ENCODE measurements at regions not wholly inside any gene's neighbourhood (a gene's known extent, or its start where the extent isn't known, plus 50 kb on each side); places are given as distances from the start of the nearest gene placed in this dataset.

GRCh38 chr17:79231766-79232287 is 157.2 kb downstream of the ENGASE start:
- intact Hi-C loops (cut with DNase I): loop anchor here in 1 of 2 donors (10.0 kb wide), 1 partner anchor 57 kb away; no protein-coding TSS in a partner anchor
- DNase-seq: no peak
- no peak for ATAC-seq

- intact Hi-C loops (cut with DNase I): loop anchor here in 1 of 2 donors (10.0 kb wide), 1 partner anchor 56 kb away; no protein-coding TSS in a partner anchor
- no peak for ATAC-seq
- DNase-seq: no peak
Observed at GRCh38 chr17:79230576-79230975, 156.0 kb downstream of the ENGASE start.

DNA sequence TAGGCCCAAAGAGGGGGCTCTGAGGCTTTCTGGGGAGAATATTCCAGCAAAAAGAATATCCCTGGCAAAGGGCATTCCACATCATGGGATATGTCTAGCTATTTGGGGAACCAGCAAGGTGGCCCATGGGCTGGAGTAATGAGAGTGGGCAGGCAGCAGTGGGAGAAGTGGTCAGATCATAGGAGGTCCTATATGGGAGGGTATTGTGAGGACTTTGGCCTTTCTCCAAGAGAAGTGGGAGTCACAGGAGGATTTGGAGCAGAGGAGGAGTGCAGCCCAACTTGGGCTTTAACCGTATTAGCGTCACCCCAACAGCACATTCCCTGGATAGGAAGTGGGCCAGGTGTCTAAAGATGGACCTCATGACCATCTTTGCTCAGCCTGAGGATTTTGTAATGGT is 151.4 kb downstream of the ENGASE start:
- DNase-seq (no peak), ATAC-seq (no peak)
- intact Hi-C loops (cut with DNase I): no loop called here

DNA sequence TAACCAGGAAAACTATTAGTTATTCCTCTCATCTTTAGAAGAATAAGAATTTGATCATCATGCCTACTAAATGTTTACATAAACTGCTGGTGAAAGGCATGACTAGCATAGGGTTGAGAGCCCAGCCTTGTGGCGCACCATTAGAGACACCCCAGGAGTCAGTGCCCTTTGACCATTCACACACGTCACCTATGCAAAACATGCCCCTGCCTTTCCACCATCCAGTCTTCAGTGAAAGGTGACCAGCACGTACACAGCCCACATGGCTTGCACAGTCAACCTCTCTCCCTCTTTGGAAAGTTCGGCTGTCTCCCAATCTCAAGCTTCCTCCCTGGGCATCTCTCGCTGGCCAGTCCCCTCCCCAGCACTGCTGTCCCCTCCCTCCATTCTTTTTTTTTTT is 150.3 kb downstream of the ENGASE start:
- ATAC-seq: no peak
- no peak for DNase-seq
- intact Hi-C loops (cut with DNase I): no loop called here

DNA sequence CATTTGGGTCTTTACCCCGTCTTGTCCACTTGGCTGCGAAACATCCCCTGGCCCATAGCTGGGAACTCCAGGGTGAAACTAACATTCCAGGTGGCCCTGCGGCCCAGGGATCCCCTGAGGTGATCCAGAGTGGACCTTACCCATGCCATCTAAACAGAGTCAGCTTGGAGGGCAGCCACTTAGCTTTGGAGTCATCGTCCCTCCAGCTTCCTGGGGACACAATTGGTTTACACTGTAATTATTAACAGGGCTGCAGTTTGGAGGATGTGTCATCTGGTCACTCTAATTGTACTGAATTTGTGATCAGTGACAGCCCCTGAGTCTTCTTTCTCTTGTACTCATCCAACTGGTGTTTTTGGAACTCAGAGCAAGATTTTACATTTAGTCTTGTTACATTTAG is 149.9 kb downstream of the ENGASE start:
- DNase-seq: no peak
- intact Hi-C loops (cut with DNase I): no loop called here
- ATAC-seq: no peak

GRCh38 chr17:79223953-79224352 is 149.3 kb downstream of the ENGASE start:
- DNase-seq (no peak), ATAC-seq (no peak)
- intact Hi-C loops (cut with DNase I): no loop called here

DNA sequence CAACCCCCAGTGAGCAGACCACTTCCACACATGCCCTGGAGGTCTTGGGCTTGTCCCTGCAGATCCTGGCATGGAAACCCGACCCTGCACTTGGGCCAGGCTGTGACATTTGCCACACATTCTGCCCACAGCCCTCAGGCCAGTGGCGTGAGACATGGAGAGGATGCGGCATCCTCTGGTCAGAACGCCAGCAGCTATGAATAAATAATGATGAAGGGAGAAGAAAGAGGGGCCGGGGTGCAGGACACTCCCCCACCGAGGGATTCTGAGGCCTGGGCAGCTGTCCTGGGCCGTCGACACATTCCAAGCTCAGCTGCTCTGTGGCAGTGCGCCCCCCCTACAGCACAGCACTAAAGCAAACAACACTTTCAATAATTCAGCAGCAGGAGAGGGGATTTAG is 148.8 kb downstream of the ENGASE start:
- ATAC-seq: no peak
- intact Hi-C loops (cut with DNase I): no loop called here
- DNase-seq: no peak

GRCh38 chr17:79221597-79221996 is 147.0 kb downstream of the ENGASE start:
- intact Hi-C loops (cut with DNase I): no loop called here
- no peak for DNase-seq
- no peak for ATAC-seq

GRCh38 chr17:79220713-79221291 is 146.2 kb downstream of the ENGASE start:
- DNase-seq (no peak), ATAC-seq (peak in 1 of 2 donors; percentile 60)
- intact Hi-C loops (cut with DNase I): no loop called here

DNA sequence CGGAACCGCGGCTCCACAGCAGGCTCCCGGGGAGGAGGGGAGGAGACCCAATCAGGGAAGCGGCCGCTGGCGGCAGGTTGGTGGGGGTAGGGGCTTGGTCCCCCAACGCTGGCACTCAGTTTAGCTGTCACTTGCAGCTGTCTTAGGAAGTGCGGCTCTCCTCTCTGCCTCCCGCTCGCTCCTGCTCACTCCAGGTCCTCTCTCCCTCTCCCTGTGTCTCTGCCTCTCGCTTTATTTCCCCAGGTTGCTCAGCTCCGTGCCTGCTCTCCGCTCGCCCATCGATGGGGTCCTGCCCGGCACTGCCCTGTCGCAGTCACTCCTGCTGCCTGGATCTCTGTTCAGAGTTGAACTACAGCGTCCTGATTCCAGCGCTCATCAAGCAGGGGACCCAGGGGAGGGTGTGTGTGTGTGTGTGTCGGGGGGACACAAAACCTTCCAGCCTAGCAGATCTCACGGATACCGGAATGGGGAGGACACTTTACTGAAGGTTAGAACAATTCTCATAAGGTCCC is 145.6 kb downstream of the ENGASE start:
- DNase-seq (no peak), ATAC-seq (no peak)
- intact Hi-C loops (cut with DNase I): no loop called here

DNA sequence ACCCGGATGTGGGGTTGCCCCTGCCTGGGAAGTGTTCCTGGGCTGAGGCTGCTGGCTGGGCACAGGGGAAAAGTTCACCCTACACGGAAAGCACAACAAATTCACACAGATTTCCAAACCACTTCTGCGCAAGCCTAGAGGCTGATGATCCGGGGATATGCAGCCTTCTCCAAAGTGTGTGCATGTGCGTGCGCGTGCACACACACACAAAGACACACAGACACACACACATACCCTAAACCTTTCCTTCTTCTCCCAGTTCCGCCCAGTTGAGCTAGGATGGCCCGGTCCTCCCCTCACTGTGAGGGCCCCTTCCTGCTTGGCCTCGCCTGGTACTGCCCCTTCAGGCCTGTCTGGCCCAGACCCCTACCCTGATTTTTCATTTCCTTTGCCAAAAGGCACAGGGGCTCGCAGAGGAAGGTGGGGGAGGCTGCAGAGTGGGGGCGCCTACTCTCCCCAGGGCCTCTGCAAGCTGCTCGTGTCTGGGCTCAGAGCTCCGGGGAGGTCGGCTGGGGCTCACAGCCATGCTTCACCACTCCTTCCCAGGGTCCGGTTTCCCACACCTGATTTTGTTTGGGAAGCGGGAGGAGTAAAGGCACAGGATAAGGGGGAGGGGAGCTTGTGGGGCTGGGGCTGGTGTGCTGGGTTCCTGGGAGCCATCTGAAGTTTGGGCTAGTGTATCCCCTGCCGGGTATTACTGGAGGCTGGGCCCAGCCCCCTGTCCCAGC is 144.7 kb downstream of the ENGASE start:
- intact Hi-C loops (cut with DNase I): no loop called here
- no peak for DNase-seq
- no peak for ATAC-seq

DNA sequence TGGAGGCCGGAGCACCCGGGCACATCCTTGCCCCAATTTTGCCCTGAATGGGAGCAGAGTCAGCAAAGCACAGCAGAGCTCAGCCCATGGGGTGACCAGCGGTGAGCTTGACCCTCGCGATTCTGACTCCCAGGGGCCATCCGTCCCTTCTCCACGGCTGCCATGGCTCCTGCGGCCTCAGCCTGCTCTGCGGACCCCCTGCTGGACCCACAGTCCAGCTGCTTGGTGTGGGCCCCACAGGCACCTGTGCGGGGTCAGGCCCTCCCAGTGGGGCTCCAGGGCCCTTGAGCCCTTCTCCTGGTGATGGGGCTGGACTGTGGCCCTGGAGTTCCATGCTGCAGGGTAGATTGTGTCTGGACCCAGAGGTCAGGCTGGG is 144.2 kb downstream of the ENGASE start:
- DNase-seq (no peak), ATAC-seq (no peak)
- intact Hi-C loops (cut with DNase I): no loop called here

- DNase-seq (no peak), ATAC-seq (no peak)
- intact Hi-C loops (cut with DNase I): no loop called here
Observed at GRCh38 chr17:79218175-79218824, 143.7 kb downstream of the ENGASE start.

DNA sequence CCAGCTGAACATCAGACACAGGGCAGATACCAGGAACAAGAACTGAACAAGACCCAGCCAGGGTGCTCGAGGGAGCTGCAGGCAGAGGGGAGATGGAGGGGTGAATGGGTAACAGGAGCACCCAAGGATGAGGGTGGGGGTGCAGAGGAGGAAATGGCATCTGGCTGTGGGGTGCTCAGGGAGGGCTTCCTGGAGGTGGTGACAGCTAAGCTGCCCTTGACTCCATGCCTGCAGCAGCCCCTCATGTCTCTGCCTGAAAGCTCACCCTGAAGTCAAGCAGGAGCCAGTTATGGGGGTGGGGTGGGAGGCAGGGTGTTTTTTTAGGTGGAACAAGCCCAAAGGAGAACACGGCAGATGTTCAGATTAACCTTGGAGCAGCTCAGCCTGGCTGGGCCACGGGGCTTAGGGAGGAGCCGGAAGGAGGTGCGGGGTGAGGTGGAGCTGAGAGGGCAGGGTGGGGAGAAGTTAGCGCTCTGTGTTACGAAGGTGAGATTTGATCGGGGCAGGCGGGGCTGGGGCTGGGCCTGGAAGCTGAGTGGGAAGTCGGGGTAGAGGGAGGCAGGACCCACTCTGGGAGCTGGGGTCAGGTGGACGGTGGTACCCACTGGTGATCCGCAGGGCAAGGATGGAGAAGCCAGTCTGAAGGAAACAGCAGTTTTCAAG is 143.0 kb downstream of the ENGASE start:
- DNase-seq (no peak), ATAC-seq (no peak)
- intact Hi-C loops (cut with DNase I): no loop called here

- DNase-seq: no peak
- intact Hi-C loops (cut with DNase I): no loop called here
- ATAC-seq: no peak
Observed at GRCh38 chr17:79216826-79217225, 142.2 kb downstream of the ENGASE start.

- ATAC-seq (no peak), DNase-seq (no peak)
- intact Hi-C loops (cut with DNase I): no loop called here
Observed at GRCh38 chr17:79216391-79216790, 141.8 kb downstream of the ENGASE start.

- ATAC-seq (no peak), DNase-seq (no peak)
- intact Hi-C loops (cut with DNase I): no loop called here
Observed at GRCh38 chr17:79215631-79216030, 141.0 kb downstream of the ENGASE start.

GRCh38 chr17:79214940-79215604 is 140.4 kb downstream of the ENGASE start:
- ATAC-seq: no peak
- no peak for DNase-seq
- intact Hi-C loops (cut with DNase I): no loop called here

- intact Hi-C loops (cut with DNase I): no loop called here
- ATAC-seq: no peak
- DNase-seq: no peak
Observed at GRCh38 chr17:79214459-79214858, 139.8 kb downstream of the ENGASE start.

Measured in left cardiac atrium (tissue), 4 donors.